IMR-90 (cell line): ENCODE measurements at regions not wholly inside any gene's neighbourhood (a gene's known extent, or its start where the extent isn't known, plus 50 kb on each side); places are given as distances from the start of the nearest gene placed in this dataset.
A peak's percentile ranks its signal among the peaks of the same experiment; 100 is the strongest.

Experiments used
- ATAC-seq: fragments of 200-7000 bp; cut with Tn5 transposase; 2 replicates; pipeline ENCODE4 v1.9.1; 2020; ENCODE audit warnings: low read depth, mild to moderate bottlenecking, moderate library complexity
- BruUV-seq: library from RNA; stranded (reverse); fragments of 400-500 nt; replicated peaks from 2 replicates; lab custom pipeline; 2021; lab: Mats Ljungman, UMichigan
- CTCF ChIA-PET: fragments of 300-600 bp; formaldehyde crosslinking; extraction: SDS; loops from one replicate; lab custom pipeline; 2021; ENCODE audit warnings: antibody characterized with exemption; lab: Yijun Ruan, JAX
- POLR2A ChIA-PET: fragments of 300-600 bp; sonication (Branson Sonifier 250); formaldehyde crosslinking; loops from one replicate; lab custom pipeline; 2022; ENCODE audit warnings: antibody characterized with exemption; ENCODE audit not compliant: unreplicated experiment; lab: Charles Lee
- DNase-seq: peaks from one replicate; pipeline ENCODE4 v3.0.0; 2013
- H2AFZ ChIP-seq: replicated peaks from 2 replicates; pipeline ENCODE3; 2013; ENCODE audit warnings: low read length, mild to moderate bottlenecking; ENCODE audit not compliant: poor library complexity
- H2AK5ac ChIP-seq: 2 replicates; pipeline ENCODE4 v1.6.1; 2013; ENCODE audit warnings: low read depth, low read length, inconsistent platforms
- H2AK9ac ChIP-seq: replicated peaks from 2 replicates; pipeline ENCODE3; 2013; ENCODE audit warnings: mild to moderate bottlenecking, low read depth, low read length, moderate library complexity; ENCODE audit not compliant: poor library complexity
- H2BK120ac ChIP-seq: 2 replicates; pipeline ENCODE4 v1.6.1; 2013; ENCODE audit warnings: low read depth, low read length, inconsistent platforms
- H2BK15ac ChIP-seq: 3 replicates; pipeline ENCODE4 v1.6.1; 2013; ENCODE audit warnings: low read depth, low read length, inconsistent platforms
- H2BK20ac ChIP-seq: 2 replicates; pipeline ENCODE4 v1.6.1; 2013; ENCODE audit warnings: low read depth, mild to moderate bottlenecking, inconsistent platforms, low read length, moderate library complexity
- H2BK5ac ChIP-seq: 2 replicates; pipeline ENCODE4 v1.6.1; 2013; ENCODE audit warnings: mild to moderate bottlenecking, low read depth, low read length, inconsistent platforms; ENCODE audit not compliant: poor library complexity, severe bottlenecking
- H3K14ac ChIP-seq: replicated peaks from 2 replicates; pipeline ENCODE4 v1.6.1; 2013; ENCODE audit warnings: low read depth, low read length, inconsistent platforms
- H3K18ac ChIP-seq: 2 replicates; pipeline ENCODE4 v1.6.1; 2013; ENCODE audit warnings: low read depth, low read length, control low read depth
- H3K23ac ChIP-seq: 2 replicates; pipeline ENCODE4 v1.6.1; 2013; ENCODE audit warnings: low read depth, low read length, inconsistent platforms
- H3K27ac ChIP-seq: 2 replicates; pipeline ENCODE4 v1.5.1; 2013; ENCODE audit warnings: mild to moderate bottlenecking, control low read depth, low read length; ENCODE audit not compliant: insufficient read depth
- H3K27me3 ChIP-seq: 2 replicates; pipeline ENCODE4 v1.6.1; 2013; ENCODE audit warnings: low read length; ENCODE audit not compliant: control insufficient read depth, insufficient read depth
- H3K36me3 ChIP-seq: 2 replicates; pipeline ENCODE4 v1.6.1; 2013; ENCODE audit warnings: low read length, mixed read lengths; ENCODE audit not compliant: control insufficient read depth, insufficient read depth
- H3K4ac ChIP-seq: 2 replicates; pipeline ENCODE4 v1.6.1; 2013; ENCODE audit warnings: low read depth, low read length, inconsistent platforms
- H3K4me1 ChIP-seq: 2 replicates; pipeline ENCODE4 v1.6.1; 2013; ENCODE audit warnings: low read length, mixed read lengths; ENCODE audit not compliant: control insufficient read depth, insufficient read depth
- H3K4me2 ChIP-seq: 2 replicates; pipeline ENCODE4 v1.6.1; 2013; ENCODE audit warnings: low read depth, mild to moderate bottlenecking, control low read depth, low read length, moderate library complexity
- H3K4me3 ChIP-seq: 2 replicates; pipeline ENCODE4 v1.5.1; 2013; ENCODE audit warnings: low read depth, mild to moderate bottlenecking, control low read depth, low read length, moderate library complexity; ENCODE audit not compliant: insufficient read depth
- H3K56ac ChIP-seq: 2 replicates; pipeline ENCODE4 v1.6.1; 2013; ENCODE audit warnings: low read length, inconsistent platforms; ENCODE audit not compliant: insufficient read depth; ENCODE audit errors: extremely low read depth
- H3K79me1 ChIP-seq, 2 experiments: 2 replicates each; pipeline ENCODE4 v1.6.1; 2013; ENCODE audit warnings: low read length in 2 of 2, inconsistent platforms in 1 of 2, low read depth in 1 of 2
- H3K9ac ChIP-seq: 2 replicates; pipeline ENCODE4 v1.6.1; 2013; ENCODE audit warnings: low read depth, low read length, control low read depth
- H3K9me1 ChIP-seq: 2 replicates; pipeline ENCODE4 v1.6.1; 2013; ENCODE audit warnings: low read length, inconsistent platforms; ENCODE audit not compliant: insufficient read depth
- H3K9me3 ChIP-seq: 2 replicates; pipeline ENCODE4 v1.6.1; 2013; ENCODE audit warnings: low read length; ENCODE audit not compliant: control insufficient read depth, insufficient read depth
- H4K20me1 ChIP-seq: 2 replicates; pipeline ENCODE4 v1.6.1; 2013; ENCODE audit warnings: low read length, inconsistent platforms; ENCODE audit not compliant: insufficient read depth
- H4K5ac ChIP-seq: 2 replicates; pipeline ENCODE4 v1.6.1; 2013; ENCODE audit warnings: mild to moderate bottlenecking, low read depth, low read length, control low read depth
- H4K8ac ChIP-seq, 2 experiments: 2 replicates each; pipeline ENCODE4 v1.6.1; 2013; ENCODE audit warnings: low read depth in 2 of 2, low read length in 2 of 2, control low read depth in 1 of 2, inconsistent platforms in 1 of 2
- H4K91ac ChIP-seq: 2 replicates; pipeline ENCODE4 v1.6.1; 2013; ENCODE audit warnings: low read depth, low read length, inconsistent platforms; ENCODE audit not compliant: insufficient read depth
- BHLHE40 ChIP-seq: fragments of 150-350 bp; IDR thresholded peaks from 2 replicates; pipeline ENCODE4 v1.6.1; 2016; ENCODE audit warnings: mild to moderate bottlenecking, low read depth, low read length
- CEBPB ChIP-seq: IDR thresholded peaks from 2 replicates; pipeline ENCODE4 v1.6.1; 2012; ENCODE audit warnings: low read depth, low read length, improper control_type of control experiment
- CHD1 ChIP-seq: IDR thresholded peaks from 2 replicates; pipeline ENCODE4 v1.6.1; 2012; ENCODE audit warnings: low read depth, low read length, improper control_type of control experiment
- CTCF ChIP-seq: conservative IDR thresholded peaks from 2 replicates; pipeline ENCODE4 v1.5.1; 2012; ENCODE audit warnings: mild to moderate bottlenecking, low read depth, low read length, improper control_type of control experiment
- FOS ChIP-seq: fragments of 150-350 bp; IDR thresholded peaks from 2 replicates; pipeline ENCODE4 v1.6.1; 2016; ENCODE audit warnings: low read depth, low read length
- MAFK ChIP-seq: IDR thresholded peaks from 2 replicates; pipeline ENCODE4 v1.6.1; 2012; ENCODE audit warnings: low read depth, low read length, improper control_type of control experiment
- MAZ ChIP-seq: IDR thresholded peaks from 2 replicates; pipeline ENCODE4 v1.6.1; 2012; ENCODE audit warnings: low read depth, mild to moderate bottlenecking, low read length, improper control_type of control experiment, moderate library complexity, borderline replicate concordance
- MXI1 ChIP-seq: IDR thresholded peaks from 2 replicates; pipeline ENCODE4 v1.6.1; 2012; ENCODE audit warnings: low read depth, mild to moderate bottlenecking, low read length, moderate library complexity, borderline replicate concordance
- NFE2L2 ChIP-seq: fragments of 150-350 bp; IDR thresholded peaks from 2 replicates; pipeline ENCODE4 v1.6.1; 2016; ENCODE audit warnings: low read depth, mild to moderate bottlenecking, low read length
- POLR2A ChIP-seq: IDR thresholded peaks from 2 replicates; pipeline ENCODE4 v1.6.1; 2012; ENCODE audit warnings: mild to moderate bottlenecking, low read depth, low read length
- RAD21 ChIP-seq: IDR thresholded peaks from 2 replicates; pipeline ENCODE4 v1.6.1; 2012; ENCODE audit warnings: low read length, improper control_type of control experiment
- RCOR1 ChIP-seq: IDR thresholded peaks from 2 replicates; pipeline ENCODE4 v1.6.1; 2012; ENCODE audit warnings: mild to moderate bottlenecking, low read length, improper control_type of control experiment; ENCODE audit not compliant: insufficient replicate concordance
- RFX5 ChIP-seq: IDR thresholded peaks from 2 replicates; pipeline ENCODE4 v1.8.0; 2012; ENCODE audit warnings: low read depth, mild to moderate bottlenecking, low read length, moderate library complexity
- SMC3 ChIP-seq: fragments of 150-350 bp; IDR thresholded peaks from 2 replicates; pipeline ENCODE4 v1.6.1; 2016; ENCODE audit warnings: low read depth, mild to moderate bottlenecking, antibody characterized with exemption, low read length, moderate library complexity
- USF2 ChIP-seq: fragments of 150-350 bp; IDR thresholded peaks from 2 replicates; pipeline ENCODE4 v1.6.1; 2017; ENCODE audit warnings: mild to moderate bottlenecking, antibody characterized with exemption, low read length, low read depth
- WGBS, 2 experiments: methylation state at CpG; one replicate each; pipeline versions ENCODE4 v1.1.5 to v1.1.7; 2013; ENCODE audit warnings: missing lambda C conversion rate in 2 of 2; ENCODE audit not compliant: insufficient read length in 1 of 2; ENCODE audit errors: extremely low coverage in 2 of 2; 5-methylcytosine and 5-hydroxymethylcytosine counted together
- dilution Hi-C: fragments of 300-500 bp; cut with HindIII; formaldehyde crosslinking; loops from one replicate; pipeline ENCODE4 v1.14.3; 2018; ENCODE audit warnings: low sequenced_read_pairs; ENCODE audit not compliant: unreplicated experiment
- in situ Hi-C: fragments of 300-500 bp; cut with MboI; formaldehyde crosslinking; loops from 3 replicates; pipeline ENCODE4 v1.14.3; 2019; ENCODE audit warnings: low sequenced_read_pairs, inconsistent platforms, mixed read lengths
- intact Hi-C: fragments of 100-400 bp; cut with micrococcal nuclease; formaldehyde crosslinking; loops from 2 replicates; pipeline ENCODE4 v1.10.0; 2022
- TF ChIP-seq, protein P1 (sequence below): fragments of 150-350 bp; IDR thresholded peaks from 2 replicates; pipeline ENCODE4 v1.6.1; 2016; ENCODE audit warnings: low read depth, mild to moderate bottlenecking, low read length, moderate library complexity, borderline replicate concordance

DNA sequence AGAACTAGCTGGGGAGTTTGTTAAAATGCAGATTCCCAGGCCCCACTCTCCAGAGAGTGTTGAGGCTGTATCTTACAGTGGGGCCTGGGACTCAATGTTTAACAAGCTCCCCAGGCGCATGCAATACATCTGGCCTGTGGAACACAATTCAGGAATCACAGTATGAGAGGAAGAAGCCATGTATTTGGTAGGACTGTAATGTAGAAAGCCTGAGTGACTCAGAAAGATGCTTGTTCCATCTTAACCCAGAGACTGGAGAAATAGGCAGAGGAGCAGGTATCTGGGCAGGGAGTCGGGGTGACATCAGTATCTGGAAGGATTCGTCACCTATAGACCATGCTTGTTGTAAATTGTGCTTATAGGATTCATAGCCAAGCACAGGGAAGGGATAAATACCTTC is 90.5 kb downstream of the UNC5CL start:
- no peak overlapping the region for H4K5ac ChIP-seq
- TF ChIP-seq SMC3, result no peak
- TF ChIP-seq RCOR1, result no peak
- no peak for TF ChIP-seq RFX5
- TF ChIP-seq CEBPB, result no peak
- no peak for TF ChIP-seq CTCF
- no peak for TF ChIP-seq POLR2A
- TF ChIP-seq, protein P1, sequence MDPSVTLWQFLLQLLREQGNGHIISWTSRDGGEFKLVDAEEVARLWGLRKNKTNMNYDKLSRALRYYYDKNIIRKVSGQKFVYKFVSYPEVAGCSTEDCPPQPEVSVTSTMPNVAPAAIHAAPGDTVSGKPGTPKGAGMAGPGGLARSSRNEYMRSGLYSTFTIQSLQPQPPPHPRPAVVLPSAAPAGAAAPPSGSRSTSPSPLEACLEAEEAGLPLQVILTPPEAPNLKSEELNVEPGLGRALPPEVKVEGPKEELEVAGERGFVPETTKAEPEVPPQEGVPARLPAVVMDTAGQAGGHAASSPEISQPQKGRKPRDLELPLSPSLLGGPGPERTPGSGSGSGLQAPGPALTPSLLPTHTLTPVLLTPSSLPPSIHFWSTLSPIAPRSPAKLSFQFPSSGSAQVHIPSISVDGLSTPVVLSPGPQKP, result no peak
- no peak for TF ChIP-seq MAFK
- TF ChIP-seq USF2, result no peak
- no peak for TF ChIP-seq FOS
- TF ChIP-seq MXI1, result no peak
- no peak for TF ChIP-seq BHLHE40
- TF ChIP-seq RAD21, result no peak
- no peak for TF ChIP-seq CHD1
- no peak for TF ChIP-seq MAZ
- TF ChIP-seq NFE2L2, result no peak
- H2BK5ac ChIP-seq, result peak overlapping the region; percentile 79
- H3K14ac ChIP-seq, result peak overlapping the region; percentile 72
- peaks cover 18% of the 10 kb centered on the region for H3K4me1 ChIP-seq
- H3K9me1 ChIP-seq, result peaks cover 11% of the 10 kb centered on the region
- no peaks in the 10 kb centered on the region for H4K20me1 ChIP-seq
- H2AK5ac ChIP-seq, result peak overlapping the region; percentile 77; the same call in 1 of the 2 replicates
- H4K8ac ChIP-seq, result peak overlapping the region; percentile 20 to 71; a peak in 3 of 4 replicates
- H3K56ac ChIP-seq, result peak overlapping the region; percentile 34; the same call in 1 of the 2 replicates
- peak overlapping the region; percentile 86 for H4K91ac ChIP-seq
- intact Hi-C loops (no loop called here), in situ Hi-C loops (no loop called here), dilution Hi-C loops (no loop called here)
- H2BK15ac ChIP-seq, result peak overlapping the region; percentile 84; the same call in 2 of the 3 replicates
- BruUV-seq, result no TSS peak
- ChIA-PET POLR2A (no interaction called here), CTCF (interaction anchor here (1.2 kb wide), 1 partner anchor 80 kb away, joined by 3 read pairs; no protein-coding TSS in a partner anchor)
- no peaks in the 10 kb centered on the region for H3K27me3 ChIP-seq
- H2AFZ ChIP-seq, result no peak overlapping the region
- H3K36me3 ChIP-seq, result no peaks in the 10 kb centered on the region
- peak overlapping the region; percentile 70; the same call in 1 of the 2 replicates for H3K18ac ChIP-seq
- peak; percentile 42 for ATAC-seq
- peak overlapping the region; percentile 22 for H2AK9ac ChIP-seq
- H3K4ac ChIP-seq, result peak overlapping the region; percentile 82
- H2BK120ac ChIP-seq, result peak overlapping the region; percentile 93
- WGBS, 2 experiments, result 79% methylated on average over 2 of the region's 3 CpGs; no CpG with 5 or more reads in 1 of the 2 experiments
- H2BK20ac ChIP-seq, result peak overlapping the region; percentile 96
- H3K79me1 ChIP-seq, result no peaks in the 10 kb centered on the region
- no peak overlapping the region for H3K23ac ChIP-seq
- peak; percentile 48 for DNase-seq
- no peaks in the 10 kb centered on the region for H3K9me3 ChIP-seq
- H3K9ac ChIP-seq, result no peak overlapping the region; the same call in 1 of the 2 replicates
- H3K27ac ChIP-seq, result peak overlapping the region; percentile 42; the same call in 1 of the 2 replicates
- no peak overlapping the region for H3K4me3 ChIP-seq
- peak overlapping the region; percentile 25; the same call in 1 of the 2 replicates for H3K4me2 ChIP-seq
